C4-2B (cell line): ENCODE measurements at regions not wholly inside any gene's neighbourhood (a gene's known extent, or its start where the extent isn't known, plus 50 kb on each side); places are given as distances from the start of the nearest gene placed in this dataset.

ENCODE experiments used
- H3K27ac ChIP-seq: fragments of 450-650 bp; 2 replicates; pipeline ENCODE4 v1.5.1; 2017
- ZFX ChIP-seq: fragments of 450-650 bp; IDR thresholded peaks from 2 replicates; pipeline ENCODE4 v1.6.1; 2017
- TF ChIP-seq, protein P1 (sequence below): fragments of 450-650 bp; conservative IDR thresholded peaks from 2 replicates; pipeline ENCODE4 v1.5.1; 2017; ENCODE audit warnings: mild to moderate bottlenecking

DNA sequence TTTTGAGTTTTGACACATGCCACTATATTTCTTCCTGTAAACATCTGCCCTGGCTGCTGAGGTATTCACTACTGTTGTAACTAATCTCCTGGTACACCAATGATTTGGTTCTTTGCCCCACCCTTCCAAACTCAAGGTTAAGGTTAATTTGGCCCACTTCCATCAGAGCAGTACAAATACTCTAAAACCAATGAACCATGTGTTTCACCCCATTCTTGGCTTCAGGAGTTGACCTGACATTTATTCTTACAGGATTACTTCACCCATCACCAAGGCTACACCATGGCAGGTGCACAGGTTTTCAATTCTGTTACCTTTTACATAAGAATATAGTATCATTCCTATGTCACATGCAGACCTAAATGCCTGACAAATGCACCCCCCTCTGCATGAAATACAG is 1179.9 kb downstream of the ZPLD1 start:
- H3K27ac ChIP-seq = no peak overlapping the region
- TF ChIP-seq, protein P1, sequence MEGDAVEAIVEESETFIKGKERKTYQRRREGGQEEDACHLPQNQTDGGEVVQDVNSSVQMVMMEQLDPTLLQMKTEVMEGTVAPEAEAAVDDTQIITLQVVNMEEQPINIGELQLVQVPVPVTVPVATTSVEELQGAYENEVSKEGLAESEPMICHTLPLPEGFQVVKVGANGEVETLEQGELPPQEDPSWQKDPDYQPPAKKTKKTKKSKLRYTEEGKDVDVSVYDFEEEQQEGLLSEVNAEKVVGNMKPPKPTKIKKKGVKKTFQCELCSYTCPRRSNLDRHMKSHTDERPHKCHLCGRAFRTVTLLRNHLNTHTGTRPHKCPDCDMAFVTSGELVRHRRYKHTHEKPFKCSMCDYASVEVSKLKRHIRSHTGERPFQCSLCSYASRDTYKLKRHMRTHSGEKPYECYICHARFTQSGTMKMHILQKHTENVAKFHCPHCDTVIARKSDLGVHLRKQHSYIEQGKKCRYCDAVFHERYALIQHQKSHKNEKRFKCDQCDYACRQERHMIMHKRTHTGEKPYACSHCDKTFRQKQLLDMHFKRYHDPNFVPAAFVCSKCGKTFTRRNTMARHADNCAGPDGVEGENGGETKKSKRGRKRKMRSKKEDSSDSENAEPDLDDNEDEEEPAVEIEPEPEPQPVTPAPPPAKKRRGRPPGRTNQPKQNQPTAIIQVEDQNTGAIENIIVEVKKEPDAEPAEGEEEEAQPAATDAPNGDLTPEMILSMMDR = no peak
- no peak for TF ChIP-seq ZFX

DNA sequence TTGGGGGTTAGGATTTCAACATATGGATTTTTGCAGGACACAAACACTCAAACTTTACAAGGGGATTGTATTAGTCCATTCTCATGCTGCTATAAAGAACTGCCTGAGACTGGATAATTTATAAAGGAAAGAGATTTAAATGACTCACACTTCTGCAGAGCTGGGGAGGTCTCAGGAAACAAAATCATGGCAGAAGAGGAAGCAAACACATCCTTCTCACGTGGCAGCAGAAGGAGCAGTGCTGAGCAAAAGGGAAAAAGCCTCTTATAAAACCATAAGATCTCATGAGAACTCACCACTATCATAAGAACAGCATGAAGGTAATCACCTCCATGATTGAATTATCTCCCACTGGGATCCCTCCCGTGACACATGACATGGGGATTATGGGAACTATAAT is 1183.1 kb downstream of the ZPLD1 start:
- no peak overlapping the region for H3K27ac ChIP-seq
- TF ChIP-seq, protein P1 = no peak
- no peak for TF ChIP-seq ZFX

DNA sequence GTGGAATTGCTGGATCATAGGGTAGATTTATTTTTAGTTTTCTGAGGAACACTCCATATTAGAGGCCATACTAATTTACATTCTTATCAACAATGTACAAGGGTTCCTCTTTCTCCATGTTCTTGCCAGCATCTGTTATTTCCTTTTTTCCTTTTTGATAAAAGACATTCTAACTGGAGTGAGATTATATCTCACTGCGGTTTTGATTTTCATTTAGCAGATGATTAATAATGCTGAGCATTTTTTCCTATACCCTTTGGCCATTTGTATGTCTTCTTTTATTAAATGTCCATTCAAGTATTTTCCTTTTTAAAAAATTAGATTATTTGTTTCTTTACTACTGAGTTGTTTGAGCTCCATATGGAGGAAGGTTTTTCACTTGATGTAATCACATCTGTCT is 1189.5 kb downstream of the ZPLD1 start:
- TF ChIP-seq, protein P1 = no peak
- TF ChIP-seq ZFX = no peak
- no peak overlapping the region for H3K27ac ChIP-seq

DNA sequence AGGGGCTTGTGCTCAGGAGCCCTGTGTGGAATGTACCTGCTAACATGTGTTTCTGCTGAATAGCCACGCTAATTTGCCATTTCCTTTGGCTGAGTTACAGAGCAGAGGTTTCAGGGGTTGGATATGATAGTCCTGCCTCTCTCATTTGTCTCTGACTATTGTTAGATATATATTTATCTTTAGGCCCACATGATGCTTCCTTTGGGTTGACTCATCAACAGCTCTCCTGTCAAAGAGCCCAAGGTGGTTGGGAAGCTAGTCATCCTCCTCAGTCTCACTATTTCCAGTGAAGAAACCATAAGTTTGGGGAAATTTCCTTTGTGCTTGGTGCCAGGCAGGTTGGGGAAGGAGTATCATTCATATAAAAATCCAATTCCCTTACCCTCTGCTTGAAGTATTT is 1194.6 kb downstream of the ZPLD1 start:
- H3K27ac ChIP-seq = no peak overlapping the region
- TF ChIP-seq, protein P1 = no peak

DNA sequence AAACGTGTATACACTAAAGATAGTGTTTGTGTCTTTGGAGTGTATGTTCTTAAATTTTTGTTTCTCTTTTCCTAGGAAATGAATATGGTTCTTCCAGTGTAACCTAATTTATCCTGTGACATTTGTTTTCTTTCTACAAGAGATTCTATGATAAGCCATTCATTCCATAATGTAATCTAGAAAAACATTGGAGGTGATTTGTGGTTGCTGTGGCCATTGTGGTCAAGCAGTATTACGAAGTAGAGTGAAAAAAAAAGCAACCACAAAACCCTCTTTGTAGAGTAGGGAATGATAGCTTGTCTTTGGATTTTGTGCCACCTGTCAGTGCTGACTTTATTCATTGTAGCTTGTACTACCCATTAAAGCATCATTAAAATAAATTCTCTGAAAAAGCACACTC is 1209.6 kb downstream of the ZPLD1 start:
- H3K27ac ChIP-seq = no peak overlapping the region
- no peak for TF ChIP-seq ZFX
- TF ChIP-seq, protein P1 = no peak

DNA sequence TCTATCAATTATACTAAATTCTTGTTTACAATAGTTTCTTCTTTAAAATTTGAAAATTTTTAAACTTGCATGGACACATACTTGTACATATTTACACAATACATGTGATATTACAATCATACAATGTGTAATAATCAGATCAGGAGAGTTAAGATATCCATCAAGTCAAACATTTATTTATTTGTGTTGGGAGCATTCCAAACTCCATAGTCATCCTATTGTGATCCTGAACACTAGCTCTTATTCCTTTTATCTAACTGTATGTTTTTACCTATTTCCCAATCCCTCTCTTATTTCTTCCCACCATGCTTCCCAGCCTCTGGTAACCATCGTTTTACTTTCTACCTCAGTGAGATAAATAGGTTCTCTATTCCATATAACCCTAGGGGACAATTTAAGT is 1219.2 kb downstream of the ZPLD1 start:
- H3K27ac ChIP-seq = no peak overlapping the region
- TF ChIP-seq, protein P1 = no peak
- TF ChIP-seq ZFX = no peak

DNA sequence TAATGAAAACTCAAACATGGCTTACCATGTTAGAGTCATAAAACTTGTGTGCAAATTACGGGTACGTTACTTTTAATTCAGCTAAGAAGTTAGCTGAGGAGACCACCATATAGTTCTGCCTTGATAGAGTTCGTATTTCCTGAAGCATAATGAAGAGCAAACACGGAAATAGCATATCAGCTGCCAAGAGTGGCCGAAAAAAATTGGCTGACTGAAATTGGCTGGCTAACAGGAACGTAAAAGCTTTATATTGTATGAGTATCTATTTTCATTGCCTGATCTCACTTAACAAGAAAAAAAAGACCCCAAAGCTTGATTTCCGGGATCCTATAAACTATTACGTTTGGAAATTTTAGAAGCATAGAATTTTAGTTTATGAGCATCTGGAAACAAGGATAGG is 1222.9 kb downstream of the ZPLD1 start:
- no peak for TF ChIP-seq ZFX
- TF ChIP-seq, protein P1 = no peak
- no peak overlapping the region for H3K27ac ChIP-seq
